ENCODE measurements at regions not wholly inside any gene's neighbourhood (a gene's known extent, or its start where the extent isn't known, plus 50 kb on each side); places are given as distances from the start of the nearest gene placed in this dataset.

- TF ChIP-seq ISL1 (CRISPR knock-in tag; IDR thresholded peaks at IDR 0.05) = no peak
- TF ChIP-seq RARB (CRISPR knock-in tag; IDR thresholded peaks at IDR 0.05) = no peak
- TF ChIP-seq CREB5 (CRISPR knock-in tag; IDR thresholded peaks at IDR 0.05; ENCODE audit: low read depth) = no peak
- no peak for TF ChIP-seq ZFP3 (CRISPR knock-in tag; IDR thresholded peaks at IDR 0.05)
- TF ChIP-seq GLIS3 (CRISPR knock-in tag; IDR thresholded peaks at IDR 0.05) = no peak
- no peak for TF ChIP-seq ARNTL (CRISPR knock-in tag; IDR thresholded peaks at IDR 0.05; ENCODE audit: borderline replicate concordance, low read depth)
- no peak for TF ChIP-seq ZNF70 (CRISPR knock-in tag; IDR thresholded peaks at IDR 0.05)
- no peak for TF ChIP-seq PPARA (CRISPR knock-in tag; IDR thresholded peaks at IDR 0.05; ENCODE audit: borderline replicate concordance)
- no peak for TF ChIP-seq ZNF565 (CRISPR knock-in tag; conservative IDR thresholded peaks at IDR 0.05; ENCODE audit: low read depth)
Observed at GRCh38 chr15:93200081-93200836, 111.2 kb upstream of the RGMA start.
